GM12878 (cell line): ENCODE measurements at regions not wholly inside any gene's neighbourhood (a gene's known extent, or its start where the extent isn't known, plus 50 kb on each side); places are given as distances from the start of the nearest gene placed in this dataset.

Experiments used
- ATAC-seq: fragments of 200-7000 bp; cut with Tn5 transposase; 3 replicates; pipeline ENCODE4 v1.9.1; 2020; ENCODE audit warnings: mild to moderate bottlenecking, moderate library complexity
- BruUV-seq: library from RNA; stranded (reverse); fragments of 400-500 nt; replicated peaks from 2 replicates; lab custom pipeline; 2021; lab: Mats Ljungman, UMichigan
- CTCF ChIA-PET: fragments of 300-600 bp; sonication (Branson Sonifier 250); formaldehyde crosslinking; extraction: SDS; loops from one replicate; lab custom pipeline; 2021; ENCODE audit warnings: inconsistent platforms; lab: Yijun Ruan, JAX
- POLR2A ChIA-PET: fragments of 350-600 bp; formaldehyde crosslinking; extraction: SDS; loops from one replicate; lab custom pipeline; 2021; ENCODE audit warnings: inconsistent platforms; lab: Charles Lee
- RAD21 ChIA-PET: fragments of 300-600 bp; sonication (Branson Sonifier 250); formaldehyde crosslinking; loops from one replicate; lab custom pipeline; 2023; ENCODE audit warnings: antibody characterized with exemption; ENCODE audit not compliant: unreplicated experiment; lab: Charles Lee
- SMC1A ChIA-PET: fragments of 300-600 bp; sonication (Branson Sonifier 250); formaldehyde crosslinking; loops from one replicate; lab custom pipeline; 2023; ENCODE audit not compliant: unreplicated experiment, uncharacterized antibody; lab: Charles Lee
- DNase-seq: peaks from one replicate; pipeline ENCODE4 v3.0.0-alpha.2; 2011; ENCODE audit warnings: low read depth, low spot score
- FAIRE-seq: peaks from 3 replicates; lab custom pipeline; 2011; peaks lifted over from hg19 to GRCh38; lab: Jason Lieb, UNC
- H2AFZ ChIP-seq: 2 replicates; pipeline ENCODE4 v1.6.0; 2011; ENCODE audit warnings: low read depth, low read length, control low read depth; ENCODE audit not compliant: control insufficient read depth
- H3K27ac ChIP-seq: 2 replicates; pipeline ENCODE4 v1.5.1; 2011; ENCODE audit warnings: control low read depth; ENCODE audit not compliant: control insufficient read depth, insufficient read depth
- H3K27me3 ChIP-seq, 2 experiments: replicated peaks in 1 of 2; 2 replicates each; pipeline versions ENCODE4 v1.6.0 to v1.6.1; 2011; ENCODE audit warnings: low read length in 1 of 2; ENCODE audit not compliant: control insufficient read depth in 2 of 2, insufficient read depth in 2 of 2
- H3K36me3 ChIP-seq, 2 experiments: 2 replicates each; pipeline ENCODE4 v1.5.1; 2011; ENCODE audit warnings: low read length in 1 of 2; ENCODE audit not compliant: control insufficient read depth in 2 of 2, insufficient read depth in 2 of 2
- H3K4me1 ChIP-seq: 2 replicates; pipeline ENCODE4 v1.6.1; 2011; ENCODE audit warnings: mild to moderate bottlenecking, low read length, moderate library complexity, mixed read lengths; ENCODE audit not compliant: control insufficient read depth, insufficient read depth
- H3K4me2 ChIP-seq: 2 replicates; pipeline ENCODE4 v1.6.0; 2011; ENCODE audit warnings: control low read depth; ENCODE audit not compliant: control insufficient read depth, insufficient read depth
- H3K4me3 ChIP-seq: fragments of 200-600 bp; sonication (generic); 2 replicates; pipeline ENCODE4 v1.5.1; 2016
- H3K79me2 ChIP-seq: 2 replicates; pipeline ENCODE4 v1.6.0; 2011; ENCODE audit warnings: low read length; ENCODE audit not compliant: control insufficient read depth, insufficient read depth
- H3K9ac ChIP-seq: 2 replicates; pipeline ENCODE4 v1.8.0; 2011; ENCODE audit warnings: low read length, control low read depth, mixed read lengths; ENCODE audit not compliant: control insufficient read depth, insufficient read depth
- H3K9me3 ChIP-seq: replicated peaks from 3 replicates; pipeline ENCODE4 v1.5.1; 2011; ENCODE audit warnings: mild to moderate bottlenecking, low read length; ENCODE audit not compliant: control insufficient read depth, insufficient read depth
- H4K20me1 ChIP-seq: 2 replicates; pipeline ENCODE4 v1.6.0; 2011; ENCODE audit not compliant: control insufficient read depth, insufficient read depth
- ATF7 ChIP-seq: fragments of 450-650 bp; IDR thresholded peaks from 2 replicates; pipeline ENCODE4 v1.6.1; 2016; ENCODE audit warnings: low read depth, mild to moderate bottlenecking
- CBFB ChIP-seq: IDR thresholded peaks from 2 replicates; pipeline ENCODE4 v1.6.1; 2016; ENCODE audit warnings: antibody characterized with exemption, low read depth
- CREB1 ChIP-seq: IDR thresholded peaks from 2 replicates; pipeline ENCODE4 v1.6.1; 2012; ENCODE audit warnings: low read depth, mild to moderate bottlenecking, inconsistent platforms
- ESRRA ChIP-seq: IDR thresholded peaks from 2 replicates; pipeline ENCODE4 v1.6.1; 2012; ENCODE audit warnings: mild to moderate bottlenecking, low read length, improper control_type of control experiment
- GATAD2B ChIP-seq: fragments of 450-650 bp; conservative IDR thresholded peaks from 2 replicates; pipeline ENCODE4 v1.6.1; 2017; ENCODE audit warnings: low read depth, mild to moderate bottlenecking, moderate library complexity
- KAT2A ChIP-seq: conservative IDR thresholded peaks from 2 replicates; pipeline ENCODE4 v1.6.1; 2011; ENCODE audit warnings: low read depth, low read length; ENCODE audit not compliant: control insufficient read depth
- NFYB ChIP-seq: IDR thresholded peaks from 2 replicates; pipeline ENCODE4 v1.6.1; 2011; ENCODE audit warnings: low read depth, mild to moderate bottlenecking, low read length, improper control_type of control experiment, moderate library complexity; ENCODE audit not compliant: insufficient read depth
- POLR2A ChIP-seq: IDR thresholded peaks from 2 replicates; pipeline ENCODE4 v1.6.1; 2011; ENCODE audit warnings: low read depth, mild to moderate bottlenecking, low read length
- POLR2AphosphoS2 ChIP-seq: IDR thresholded peaks from 2 replicates; pipeline ENCODE4 v1.6.1; 2011; ENCODE audit warnings: low read depth, mild to moderate bottlenecking, low read length, improper control_type of control experiment, moderate library complexity
- SMC3 ChIP-seq: IDR thresholded peaks from 2 replicates; pipeline ENCODE4 v1.6.1; 2011; ENCODE audit warnings: low read length, improper control_type of control experiment, borderline replicate concordance
- ZNF384 ChIP-seq: IDR thresholded peaks from 2 replicates; pipeline ENCODE4 v1.6.1; 2012; ENCODE audit warnings: low read depth, mild to moderate bottlenecking, low read length, improper control_type of control experiment, borderline replicate concordance
- ZZZ3 ChIP-seq: IDR thresholded peaks from 2 replicates; pipeline ENCODE4 v1.6.1; 2011; ENCODE audit warnings: low read depth; ENCODE audit not compliant: control insufficient read depth, insufficient read length
- in situ Hi-C: fragments of 300-500 bp; cut with MboI; formaldehyde crosslinking; loops from 9 replicates; pipeline ENCODE4 v1.14.3; 2018; ENCODE audit warnings: mixed read lengths
- intact Hi-C: fragments of 100-400 bp; cut with micrococcal nuclease; formaldehyde crosslinking; loops from one replicate; pipeline ENCODE4 v1.14.2; 2022; ENCODE audit not compliant: unreplicated experiment
- TF ChIP-seq, protein P1 (sequence below): IDR thresholded peaks from 2 replicates; pipeline ENCODE4 v1.6.1; 2012; ENCODE audit warnings: low read length, inconsistent platforms

DNA sequence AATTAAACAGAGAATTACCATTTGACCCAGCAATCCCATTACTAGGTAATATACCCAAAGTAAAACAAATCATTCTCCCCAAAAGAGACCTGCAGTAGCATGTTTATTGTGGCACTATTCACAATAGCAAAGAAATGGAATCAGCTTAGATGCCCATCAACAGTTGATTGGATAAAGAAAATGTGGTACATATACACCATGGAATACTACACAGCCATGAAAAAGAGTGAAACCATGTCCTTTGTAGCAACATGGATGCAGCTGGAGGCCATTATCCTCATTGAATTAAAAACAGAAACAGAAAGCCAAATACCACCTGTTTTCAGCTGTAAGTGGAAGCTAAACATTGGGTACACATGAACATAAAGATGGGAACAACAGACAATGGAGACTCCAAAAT is 1141.8 kb upstream of the AUTS2 start:
- no peaks in the 10 kb centered on the region for H3K27me3 ChIP-seq
- ChIA-PET SMC1A (no interaction called here), CTCF (no interaction called here), RAD21 (no interaction called here), POLR2A (no interaction called here)
- no peaks in the 10 kb centered on the region; the same call in 2 of the 3 replicates for H3K9me3 ChIP-seq
- no peaks in the 10 kb centered on the region for H4K20me1 ChIP-seq
- no peaks in the 10 kb centered on the region for H3K79me2 ChIP-seq
- in situ Hi-C loops: no loop called here
- no peak overlapping the region for H3K4me3 ChIP-seq
- DNase-seq: no peak
- TF ChIP-seq SMC3: no peak
- TF ChIP-seq ZZZ3: no peak
- TF ChIP-seq ZNF384: no peak
- no peak for TF ChIP-seq NFYB
- no peak for TF ChIP-seq ESRRA
- TF ChIP-seq ATF7: no peak
- TF ChIP-seq KAT2A: no peak
- TF ChIP-seq POLR2AphosphoS2: no peak
- TF ChIP-seq, protein P1, sequence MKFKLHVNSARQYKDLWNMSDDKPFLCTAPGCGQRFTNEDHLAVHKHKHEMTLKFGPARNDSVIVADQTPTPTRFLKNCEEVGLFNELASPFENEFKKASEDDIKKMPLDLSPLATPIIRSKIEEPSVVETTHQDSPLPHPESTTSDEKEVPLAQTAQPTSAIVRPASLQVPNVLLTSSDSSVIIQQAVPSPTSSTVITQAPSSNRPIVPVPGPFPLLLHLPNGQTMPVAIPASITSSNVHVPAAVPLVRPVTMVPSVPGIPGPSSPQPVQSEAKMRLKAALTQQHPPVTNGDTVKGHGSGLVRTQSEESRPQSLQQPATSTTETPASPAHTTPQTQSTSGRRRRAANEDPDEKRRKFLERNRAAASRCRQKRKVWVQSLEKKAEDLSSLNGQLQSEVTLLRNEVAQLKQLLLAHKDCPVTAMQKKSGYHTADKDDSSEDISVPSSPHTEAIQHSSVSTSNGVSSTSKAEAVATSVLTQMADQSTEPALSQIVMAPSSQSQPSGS: no peak
- no peak for TF ChIP-seq GATAD2B
- TF ChIP-seq POLR2A: no peak
- no peak for TF ChIP-seq CREB1
- TF ChIP-seq CBFB: no peak
- ATAC-seq: no peak
- H3K4me2 ChIP-seq: no peak overlapping the region
- no peak overlapping the region for H2AFZ ChIP-seq
- H3K4me1 ChIP-seq: no peaks in the 10 kb centered on the region
- intact Hi-C loops: no loop called here
- no peak overlapping the region for H3K27ac ChIP-seq
- no peak overlapping the region for H3K9ac ChIP-seq
- FAIRE-seq: no peak
- BruUV-seq: no TSS peak
- no peaks in the 10 kb centered on the region for H3K36me3 ChIP-seq
